ENCODE measurements at regions not wholly inside any gene's neighbourhood (a gene's known extent, or its start where the extent isn't known, plus 50 kb on each side); places are given as distances from the start of the nearest gene placed in this dataset.
"Not testable (repeated sequence)": the region's sequence is repeated elsewhere in the genome, so short reads cannot be mapped to it uniquely, and the experiment has no call there.

DNA sequence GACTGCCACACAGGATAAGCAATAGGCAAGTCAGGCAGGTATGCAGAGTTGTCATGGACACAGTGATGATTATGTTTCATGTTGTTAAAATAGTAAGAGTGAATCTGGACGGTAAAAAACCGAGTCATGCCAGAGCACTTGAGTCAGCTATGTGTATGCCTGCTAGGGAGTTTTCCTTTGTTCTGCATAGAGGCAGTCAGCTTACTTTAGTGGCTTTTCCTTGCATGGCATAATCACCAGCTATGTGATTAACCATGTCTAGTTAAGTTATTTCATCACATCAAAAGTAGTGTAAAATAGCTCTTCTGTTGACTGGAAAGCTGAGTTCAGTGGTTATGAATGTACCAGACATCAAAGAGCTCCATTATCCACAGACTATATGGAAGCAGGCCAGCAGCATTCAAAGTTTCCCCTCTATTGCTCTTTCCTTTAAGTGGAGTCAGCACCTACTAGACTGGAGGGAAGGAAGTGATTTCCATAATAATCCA is 989.8 kb downstream of the TLE1 start:
- no peak for DNase-seq (ENCODE audit: extremely low read depth, low read depth, low spot score)

- no peak for DNase-seq (ENCODE audit: extremely low read depth, low read depth, low spot score)
Measured at GRCh38 chr9:80698725-80699410, 990.5 kb downstream of the TLE1 start.

DNA sequence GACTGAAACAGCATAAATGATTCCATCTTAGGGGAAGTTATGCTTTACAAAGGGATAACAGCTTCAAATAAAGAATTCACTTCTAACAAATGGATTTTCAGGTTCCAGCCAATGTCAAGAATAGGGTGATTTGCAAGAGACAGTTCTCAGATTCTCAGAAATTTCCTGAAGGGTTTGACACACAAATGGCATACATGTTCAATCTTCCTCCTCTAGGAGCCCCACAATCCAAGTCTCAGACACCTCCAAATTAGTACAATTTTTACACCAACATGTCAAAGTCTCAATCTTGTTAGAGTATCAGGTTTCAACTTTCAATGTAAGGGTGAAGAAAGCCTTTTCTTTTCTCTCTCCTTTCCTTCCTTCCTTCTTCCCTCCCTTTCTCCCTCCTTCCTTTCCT is 996.6 kb downstream of the TLE1 start:
- no peak for DNase-seq (ENCODE audit: extremely low read depth, low read depth, low spot score)

- no peak for DNase-seq (ENCODE audit: extremely low read depth, low read depth, low spot score)
Measured at GRCh38 chr9:80691229-80691628, 998.1 kb downstream of the TLE1 start.

- DNase-seq (ENCODE audit: extremely low read depth, low read depth, low spot score) = no peak
Measured at GRCh38 chr9:80690349-80690939, 998.9 kb downstream of the TLE1 start.

DNA sequence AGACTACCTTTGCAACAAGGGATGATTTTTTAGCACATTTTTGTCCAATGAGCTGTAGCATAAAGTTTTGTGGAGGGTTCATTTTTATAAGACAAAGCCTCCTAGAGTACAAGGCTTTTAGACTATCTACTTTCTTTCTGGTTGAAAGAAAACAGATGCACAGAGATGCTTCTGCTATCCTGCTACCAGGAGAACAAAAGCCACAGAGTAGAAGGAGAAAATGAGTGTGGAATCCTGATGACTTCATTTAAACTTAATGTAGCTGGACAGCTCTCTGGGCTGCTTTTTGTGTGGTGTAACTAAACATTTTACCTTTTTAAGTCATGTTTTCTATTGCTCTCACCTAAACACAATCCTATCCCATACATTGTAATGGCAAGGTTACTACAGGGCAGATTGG is 1009.4 kb downstream of the TLE1 start:
- DNase-seq (ENCODE audit: extremely low read depth, low read depth, low spot score) = no peak

DNA sequence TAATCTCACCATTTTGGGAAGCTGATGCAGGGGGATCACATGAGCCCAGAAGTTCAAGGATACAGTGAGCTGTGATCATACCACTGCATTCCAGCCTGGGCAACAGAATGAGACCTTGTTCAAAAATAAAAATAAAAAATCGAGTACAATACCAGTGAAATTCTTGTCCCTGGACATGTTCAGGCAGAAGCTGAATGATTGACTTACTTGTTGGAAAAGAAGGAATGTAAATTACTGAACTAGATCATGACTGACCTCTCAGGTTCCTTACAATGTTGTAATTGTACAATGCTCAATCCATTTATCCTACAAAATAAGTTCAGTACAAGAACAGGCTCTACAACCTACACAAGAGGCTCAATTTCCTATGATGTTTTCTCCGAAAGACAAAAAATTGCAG is 1010.4 kb downstream of the TLE1 start:
- DNase-seq (ENCODE audit: extremely low read depth, low read depth, low spot score) = no peak

GRCh38 chr9:80673496-80673895 is 1015.9 kb downstream of the TLE1 start:
- no peak for DNase-seq (ENCODE audit: extremely low read depth, low read depth, low spot score)

DNA sequence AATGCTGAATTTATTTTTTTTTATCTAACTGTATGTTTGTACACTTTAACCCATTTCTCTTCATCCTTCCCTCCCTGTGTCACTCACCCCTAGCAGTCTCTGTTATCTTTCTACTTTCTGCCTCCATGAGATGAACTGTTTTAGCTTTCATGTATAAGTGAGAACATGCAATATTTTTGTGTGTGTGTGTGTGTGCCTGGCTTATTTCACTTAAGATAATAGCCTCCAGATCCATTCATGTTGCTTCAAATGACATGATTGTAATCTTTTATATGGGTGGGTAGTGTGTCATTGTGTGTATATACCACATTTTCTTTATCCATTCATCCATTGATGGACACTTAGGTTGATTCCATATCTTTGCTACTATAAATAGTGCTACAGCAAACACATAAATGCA is 1023.9 kb downstream of the TLE1 start:
- no peak for DNase-seq (ENCODE audit: extremely low read depth, low read depth, low spot score)

DNA sequence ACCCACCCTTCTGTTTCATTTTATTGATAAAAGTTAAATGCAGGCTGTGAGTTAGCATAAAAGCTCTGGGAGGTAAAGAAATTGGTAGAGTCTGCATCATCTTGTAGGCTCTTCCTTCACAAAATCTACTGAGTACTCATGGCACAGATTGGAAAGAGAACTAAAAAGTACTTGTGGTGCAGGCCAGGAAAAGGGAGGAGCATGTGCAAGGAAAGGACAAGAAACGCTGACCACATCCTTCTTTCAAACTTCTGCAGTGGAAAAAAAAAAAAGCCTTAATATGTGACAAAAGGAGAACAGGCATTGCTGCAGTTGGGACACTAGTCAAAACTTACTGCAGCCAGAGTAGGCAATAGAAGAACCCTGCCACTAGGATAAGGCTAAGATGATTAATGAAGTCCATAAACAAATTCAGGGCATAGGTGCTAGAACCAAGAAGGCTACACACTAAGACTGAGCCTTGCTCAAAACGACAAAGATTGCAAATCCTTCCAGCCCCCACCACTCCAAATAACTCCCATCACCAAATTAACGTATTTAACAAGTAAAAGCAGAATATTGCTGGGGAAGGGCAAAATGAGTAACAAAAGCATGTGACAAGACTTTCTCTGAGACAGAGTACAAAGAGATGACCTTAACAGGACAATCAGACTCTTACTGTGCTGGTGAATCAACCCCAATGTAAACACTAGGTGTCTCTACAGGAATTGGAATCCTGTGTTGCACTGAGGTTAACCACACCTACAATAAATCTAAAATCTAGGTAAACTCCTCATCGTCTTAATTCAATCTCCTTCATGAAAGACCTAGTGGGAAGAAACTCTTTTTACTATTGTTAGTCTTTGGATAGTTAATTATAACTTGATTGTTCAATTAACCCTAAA is 1024.8 kb downstream of the TLE1 start:
- no peak for DNase-seq (ENCODE audit: extremely low read depth, low read depth, low spot score)

DNA sequence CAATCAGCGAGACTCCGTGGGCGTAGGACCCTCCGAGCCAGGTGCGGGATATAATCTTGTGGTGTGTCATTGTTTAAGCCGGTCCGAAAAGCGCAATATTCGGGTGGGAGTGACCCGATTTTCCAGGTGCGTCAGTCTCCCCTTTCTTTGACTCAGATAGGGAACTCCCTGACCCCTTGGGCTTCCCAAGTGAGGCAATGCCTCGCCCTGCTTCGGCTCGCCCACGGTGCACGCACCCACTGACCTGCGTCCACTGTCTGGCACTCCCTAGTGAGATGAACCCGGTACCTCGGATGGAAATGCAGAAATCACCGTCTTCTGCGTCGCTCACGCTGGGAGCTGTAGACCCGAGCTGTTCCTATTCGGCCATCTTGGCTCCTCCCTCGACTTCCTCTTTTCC is 1029.6 kb downstream of the TLE1 start:
- DNase-seq (ENCODE audit: extremely low read depth, low read depth, low spot score) = not testable (repeated sequence)

DNA sequence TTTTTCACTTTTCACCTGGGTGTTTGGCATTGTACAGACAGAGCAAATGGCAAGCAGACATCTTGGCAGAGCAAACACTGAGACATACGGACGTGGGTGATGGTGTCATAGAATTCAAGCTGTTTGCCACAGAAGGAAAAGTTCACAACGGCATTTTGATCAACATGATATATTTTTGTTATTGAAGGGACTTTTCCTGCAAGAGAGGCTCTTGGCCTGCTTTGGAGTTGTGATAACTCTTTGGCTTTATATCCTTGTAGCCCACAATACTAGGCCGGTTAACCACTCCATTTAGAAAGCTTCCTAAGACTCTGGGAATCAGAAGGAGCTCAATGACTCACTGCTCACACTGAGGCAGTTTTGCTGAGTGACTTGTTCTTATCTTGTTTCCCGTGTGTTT is 1038.3 kb downstream of the TLE1 start:
- DNase-seq (ENCODE audit: extremely low read depth, low read depth, low spot score) = no peak

DNA sequence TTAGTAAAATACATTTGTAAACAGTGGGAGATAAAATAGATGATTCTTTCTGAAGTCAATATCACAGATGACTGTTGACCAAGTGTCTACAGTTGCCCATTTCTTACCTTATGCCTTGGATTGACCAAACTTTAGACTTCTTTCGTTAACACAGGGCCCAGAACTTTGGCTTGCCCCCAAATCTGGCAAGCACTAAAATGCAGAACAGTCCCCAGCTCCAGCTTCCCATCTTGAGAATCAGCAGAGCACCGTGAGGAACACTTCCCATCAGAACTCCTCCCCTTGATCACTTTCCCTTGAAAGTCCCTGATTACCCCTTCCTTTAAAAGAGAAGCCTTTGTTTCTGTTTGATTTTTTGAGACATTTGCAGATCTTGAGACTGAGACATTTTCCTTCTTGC is 1039.9 kb downstream of the TLE1 start:
- DNase-seq (ENCODE audit: extremely low read depth, low read depth, low spot score) = no peak

- no peak for DNase-seq (ENCODE audit: extremely low read depth, low read depth, low spot score)
Measured at GRCh38 chr9:80649001-80649420, 1040.3 kb downstream of the TLE1 start.

GRCh38 chr9:80648336-80648735 is 1041.0 kb downstream of the TLE1 start:
- no peak for DNase-seq (ENCODE audit: extremely low read depth, low read depth, low spot score)

- DNase-seq (ENCODE audit: extremely low read depth, low read depth, low spot score) = no peak
Measured at GRCh38 chr9:80646211-80646610, 1043.1 kb downstream of the TLE1 start.

- DNase-seq (ENCODE audit: extremely low read depth, low read depth, low spot score) = no peak
Measured at GRCh38 chr9:80644044-80644443, 1045.3 kb downstream of the TLE1 start.

DNA sequence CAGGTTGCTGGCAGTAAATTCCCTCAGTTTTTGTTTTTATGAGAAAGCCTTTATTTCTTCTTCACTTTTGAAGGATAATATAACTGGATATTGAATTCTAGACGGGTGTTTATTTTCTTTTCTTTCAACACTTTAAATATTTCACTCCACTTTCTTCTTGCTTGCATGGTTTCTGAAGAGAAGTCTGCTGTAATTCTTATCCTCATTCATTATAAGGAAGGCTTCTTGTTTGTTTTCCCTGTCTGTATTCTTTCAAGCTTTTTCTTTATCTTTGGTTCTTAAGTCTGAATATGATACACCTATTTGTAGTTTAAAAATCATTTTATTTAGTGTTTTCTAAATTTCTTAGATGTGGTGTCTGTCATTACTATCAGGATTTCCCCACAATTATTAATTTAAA is 1054.3 kb downstream of the TLE1 start:
- DNase-seq (ENCODE audit: extremely low read depth, low read depth, low spot score) = no peak

DNA sequence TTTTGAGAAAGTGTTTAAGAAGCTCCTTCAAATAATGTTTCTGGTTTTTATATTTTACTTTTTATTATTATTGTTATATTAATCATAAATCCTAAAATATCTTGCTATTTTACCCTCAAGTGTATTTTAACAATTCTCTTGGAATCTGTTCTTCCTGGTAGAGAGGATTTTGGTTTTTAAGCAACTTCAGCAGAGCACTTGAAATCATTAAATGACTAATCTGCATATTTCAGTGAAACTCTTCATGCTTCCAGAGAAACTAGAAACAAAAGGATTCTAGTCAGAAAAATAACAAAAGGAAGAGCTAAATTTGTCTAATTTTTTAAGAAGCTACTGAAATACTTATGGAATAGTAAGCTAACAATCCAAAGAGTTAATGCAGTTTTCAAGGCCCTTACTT is 1057.3 kb downstream of the TLE1 start:
- no peak for DNase-seq (ENCODE audit: extremely low read depth, low read depth, low spot score)

- no peak for DNase-seq (ENCODE audit: extremely low read depth, low read depth, low spot score)
Measured at GRCh38 chr9:80622508-80622907, 1050.7 kb downstream of the TLE4 start.

- no peak for DNase-seq (ENCODE audit: extremely low read depth, low read depth, low spot score)
Measured at GRCh38 chr9:80619356-80619755, 1047.6 kb downstream of the TLE4 start.

DNA sequence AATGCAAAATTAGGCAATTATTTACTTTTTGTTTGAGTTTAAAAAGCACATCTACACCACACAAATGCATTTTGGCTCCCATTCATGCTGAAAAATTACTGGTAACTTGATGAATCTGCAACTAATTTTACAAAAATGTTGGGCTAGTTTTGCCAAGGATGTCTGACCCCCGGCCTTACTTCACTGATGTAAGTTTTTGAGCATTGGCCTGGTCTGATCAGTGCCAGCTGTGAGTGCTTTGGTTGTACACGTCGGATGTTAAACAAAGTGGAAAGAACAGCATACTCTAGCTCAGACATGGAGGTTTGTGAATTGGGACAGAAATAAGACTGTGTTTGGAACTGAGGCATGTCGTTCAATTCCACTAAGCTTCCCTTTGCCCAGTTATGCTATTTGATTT is 1044.2 kb downstream of the TLE4 start:
- no peak for DNase-seq (ENCODE audit: extremely low read depth, low read depth, low spot score)

All from glomerular endothelial cell (primary cell).